HG03442 (cell line): ENCODE measurements at regions not wholly inside any gene's neighbourhood (a gene's known extent, or its start where the extent isn't known, plus 50 kb on each side); places are given as distances from the start of the nearest gene placed in this dataset.
A peak's percentile ranks its signal among the peaks of the same experiment; 100 is the strongest.
"Not testable (repeated sequence)": the region's sequence is repeated elsewhere in the genome, so short reads cannot be mapped to it uniquely, and the experiment has no call there.

Experiments
- ATAC-seq: cut with Tn5 transposase; IDR thresholded peaks from one replicate; pipeline ENCODE4 v1.9.1; 2021; ENCODE audit warnings: mild to moderate bottlenecking, moderate library complexity; ENCODE audit not compliant: unreplicated experiment

- no peak for ATAC-seq
These were observed 74.9 kb downstream of the ALG10 start for GRCh38 chr12:34097213-34097612.

- no peak for ATAC-seq
These were observed 83.2 kb downstream of the ALG10 start for GRCh38 chr12:34105392-34105933.

- ATAC-seq = no peak
These were observed 83.9 kb downstream of the ALG10 start for GRCh38 chr12:34106172-34106571.

GRCh38 chr12:34107016-34107415 is 84.7 kb downstream of the ALG10 start:
- ATAC-seq = no peak

GRCh38 chr12:34107781-34108404 is 85.6 kb downstream of the ALG10 start:
- no peak for ATAC-seq

GRCh38 chr12:34108405-34108803 is 86.1 kb downstream of the ALG10 start:
- no peak for ATAC-seq

GRCh38 chr12:34108967-34109366 is 86.7 kb downstream of the ALG10 start:
- ATAC-seq = no peak

GRCh38 chr12:34109390-34109789 is 87.1 kb downstream of the ALG10 start:
- ATAC-seq = no peak

GRCh38 chr12:34109909-34110531 is 87.7 kb downstream of the ALG10 start:
- not testable (repeated sequence) for ATAC-seq

GRCh38 chr12:34119366-34119765 is 97.1 kb downstream of the ALG10 start:
- no peak for ATAC-seq

GRCh38 chr12:34121360-34121759 is 99.1 kb downstream of the ALG10 start:
- no peak for ATAC-seq

- ATAC-seq = peak; percentile 68
These were observed 100.8 kb downstream of the ALG10 start for GRCh38 chr12:34123092-34123491.

GRCh38 chr12:34124608-34125007 is 102.3 kb downstream of the ALG10 start:
- no peak for ATAC-seq

GRCh38 chr12:34126239-34126641 is 103.9 kb downstream of the ALG10 start:
- peak; percentile 56 for ATAC-seq

GRCh38 chr12:34126805-34127204 is 104.5 kb downstream of the ALG10 start:
- ATAC-seq = no peak

- ATAC-seq = not testable (repeated sequence)
These were observed 105.1 kb downstream of the ALG10 start for GRCh38 chr12:34127379-34127778.

- no peak for ATAC-seq
These were observed 120.1 kb downstream of the ALG10 start for GRCh38 chr12:34142430-34142829.

- no peak for ATAC-seq
These were observed 128.7 kb downstream of the ALG10 start for GRCh38 chr12:34151019-34151418.

GRCh38 chr12:34163443-34163842 is 141.1 kb downstream of the ALG10 start:
- ATAC-seq = no peak

- no peak for ATAC-seq
These were observed 144.2 kb downstream of the ALG10 start for GRCh38 chr12:34166427-34167060.

GRCh38 chr12:34168507-34168906 is 146.2 kb downstream of the ALG10 start:
- not testable (repeated sequence) for ATAC-seq

GRCh38 chr12:34186492-34186891 is 164.2 kb downstream of the ALG10 start:
- ATAC-seq = no peak
